ENCODE measurements at regions not wholly inside any gene's neighbourhood (a gene's known extent, or its start where the extent isn't known, plus 50 kb on each side); places are given as distances from the start of the nearest gene placed in this dataset.

DNA sequence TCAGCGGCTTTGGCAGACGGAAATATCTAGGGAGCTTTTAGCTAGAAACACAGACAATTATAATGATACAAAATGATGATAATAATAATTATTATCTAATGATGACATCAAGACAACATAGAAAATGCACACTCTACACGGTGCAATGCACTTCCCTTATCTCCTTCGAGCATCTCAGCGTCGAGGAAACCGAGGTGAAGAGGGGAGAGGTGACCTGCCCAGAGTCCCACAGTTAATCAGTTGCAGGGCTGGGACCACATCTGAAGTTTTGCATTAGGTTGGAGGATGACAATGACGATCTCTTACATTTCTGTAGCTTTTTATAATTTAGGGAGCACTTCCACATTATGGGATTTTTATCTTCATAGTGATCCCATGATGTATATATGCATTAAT lies 130.2 kb downstream of the PAPOLA start:
- TF ChIP-seq, protein P1, sequence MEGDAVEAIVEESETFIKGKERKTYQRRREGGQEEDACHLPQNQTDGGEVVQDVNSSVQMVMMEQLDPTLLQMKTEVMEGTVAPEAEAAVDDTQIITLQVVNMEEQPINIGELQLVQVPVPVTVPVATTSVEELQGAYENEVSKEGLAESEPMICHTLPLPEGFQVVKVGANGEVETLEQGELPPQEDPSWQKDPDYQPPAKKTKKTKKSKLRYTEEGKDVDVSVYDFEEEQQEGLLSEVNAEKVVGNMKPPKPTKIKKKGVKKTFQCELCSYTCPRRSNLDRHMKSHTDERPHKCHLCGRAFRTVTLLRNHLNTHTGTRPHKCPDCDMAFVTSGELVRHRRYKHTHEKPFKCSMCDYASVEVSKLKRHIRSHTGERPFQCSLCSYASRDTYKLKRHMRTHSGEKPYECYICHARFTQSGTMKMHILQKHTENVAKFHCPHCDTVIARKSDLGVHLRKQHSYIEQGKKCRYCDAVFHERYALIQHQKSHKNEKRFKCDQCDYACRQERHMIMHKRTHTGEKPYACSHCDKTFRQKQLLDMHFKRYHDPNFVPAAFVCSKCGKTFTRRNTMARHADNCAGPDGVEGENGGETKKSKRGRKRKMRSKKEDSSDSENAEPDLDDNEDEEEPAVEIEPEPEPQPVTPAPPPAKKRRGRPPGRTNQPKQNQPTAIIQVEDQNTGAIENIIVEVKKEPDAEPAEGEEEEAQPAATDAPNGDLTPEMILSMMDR (IDR thresholded peaks at IDR 0.05), result no peak
- no peak for TF ChIP-seq POLR2A (IDR thresholded peaks at IDR 0.05)
